ENCODE measurements at regions not wholly inside any gene's neighbourhood (a gene's known extent, or its start where the extent isn't known, plus 50 kb on each side); places are given as distances from the start of the nearest gene placed in this dataset.

GRCh38 chr11:10358696-10359095 lies 53.8 kb downstream of the ADM start:
- H2BK5ac ChIP-seq (ENCODE audit: low read length) = no peak overlapping the region
- H3K4ac ChIP-seq (ENCODE audit: low read depth, low read length) = no peak overlapping the region
- no peak overlapping the region for H3K23ac ChIP-seq (ENCODE audit: low read length)
- no peak overlapping the region for H3K9ac ChIP-seq (ENCODE audit: low read length)
- DNase-seq = no peak
- no peak overlapping the region for H3K4me2 ChIP-seq (ENCODE audit: low read length)
- no peaks in the 10 kb centered on the region for H3K79me2 ChIP-seq (ENCODE audit: control insufficient read depth, insufficient read depth, low read length)
- no peak overlapping the region for H4K8ac ChIP-seq (ENCODE audit: low read depth, low read length)
- no CpG with 5 or more reads among the region's 4 CpGs for WGBS (ENCODE audit: extremely low coverage, insufficient coverage, low lambda C conversion rate)
- H3K4me3 ChIP-seq (ENCODE audit: low read length) = no peak overlapping the region
- no peaks in the 10 kb centered on the region for H3K36me3 ChIP-seq (ENCODE audit: control insufficient read depth, insufficient read depth, low read length)
- no peaks in the 10 kb centered on the region for H3K27me3 ChIP-seq (ENCODE audit: insufficient read depth, low read length, poor library complexity)
- H2BK120ac ChIP-seq (ENCODE audit: low read depth, low read length) = no peak overlapping the region
- H4K5ac ChIP-seq (ENCODE audit: low read length) = no peak overlapping the region
- H3K18ac ChIP-seq (ENCODE audit: low read length) = no peak overlapping the region
- H2BK15ac ChIP-seq (replicated peaks; ENCODE audit: low read depth) = no peak overlapping the region
- H3K4me1 ChIP-seq (ENCODE audit: control insufficient read depth, low read depth, low read length) = no peaks in the 10 kb centered on the region
- H3K56ac ChIP-seq (ENCODE audit: low read length) = no peak overlapping the region
- H3K79me1 ChIP-seq (ENCODE audit: low read length) = no peaks in the 10 kb centered on the region
- H2AK5ac ChIP-seq (ENCODE audit: low read length) = no peak overlapping the region
- H3K27ac ChIP-seq (ENCODE audit: low read depth, low read length) = no peak overlapping the region

DNA sequence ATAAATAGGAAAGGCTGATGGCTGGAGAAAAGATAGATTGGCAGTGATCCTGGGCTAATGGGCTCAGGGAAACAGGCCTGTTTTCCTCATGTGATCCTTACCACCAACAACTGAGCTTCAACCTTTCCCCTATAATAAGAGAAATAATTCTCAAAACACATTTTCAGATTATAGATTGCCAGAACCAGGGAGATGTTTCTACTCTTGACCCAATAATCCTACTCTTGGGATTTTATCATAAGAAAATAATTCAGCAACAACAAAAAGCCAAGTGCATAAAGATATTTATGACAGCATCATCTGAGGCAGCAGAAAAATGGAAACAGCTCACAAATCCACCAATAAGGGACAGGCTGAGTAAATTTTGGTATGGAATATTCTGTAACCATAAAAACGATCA lies 54.3 kb downstream of the ADM start:
- DNase-seq = no peak
- no peak overlapping the region for H4K8ac ChIP-seq (ENCODE audit: low read depth, low read length)
- no peak overlapping the region for H3K56ac ChIP-seq (ENCODE audit: low read length)
- H3K27me3 ChIP-seq (ENCODE audit: insufficient read depth, low read length, poor library complexity) = no peaks in the 10 kb centered on the region
- no CpG with 5 or more reads among the region's 1 CpG for WGBS (ENCODE audit: extremely low coverage, insufficient coverage, low lambda C conversion rate)
- no peak overlapping the region for H3K4me3 ChIP-seq (ENCODE audit: low read length)
- no peak overlapping the region for H3K4ac ChIP-seq (ENCODE audit: low read depth, low read length)
- no peak overlapping the region for H3K4me2 ChIP-seq (ENCODE audit: low read length)
- H3K27ac ChIP-seq (ENCODE audit: low read depth, low read length) = no peak overlapping the region
- no peak overlapping the region for H2BK5ac ChIP-seq (ENCODE audit: low read length)
- no peak overlapping the region for H2BK15ac ChIP-seq (replicated peaks; ENCODE audit: low read depth)
- no peak overlapping the region for H3K23ac ChIP-seq (ENCODE audit: low read length)
- no peak overlapping the region for H4K5ac ChIP-seq (ENCODE audit: low read length)
- H2AK5ac ChIP-seq (ENCODE audit: low read length) = no peak overlapping the region
- H3K79me2 ChIP-seq (ENCODE audit: control insufficient read depth, insufficient read depth, low read length) = no peaks in the 10 kb centered on the region
- no peak overlapping the region for H3K9ac ChIP-seq (ENCODE audit: low read length)
- no peaks in the 10 kb centered on the region for H3K79me1 ChIP-seq (ENCODE audit: low read length)
- no peak overlapping the region for H3K18ac ChIP-seq (ENCODE audit: low read length)
- no peaks in the 10 kb centered on the region for H3K4me1 ChIP-seq (ENCODE audit: control insufficient read depth, low read depth, low read length)
- no peak overlapping the region for H2BK120ac ChIP-seq (ENCODE audit: low read depth, low read length)
- H3K36me3 ChIP-seq (ENCODE audit: control insufficient read depth, insufficient read depth, low read length) = no peaks in the 10 kb centered on the region

DNA sequence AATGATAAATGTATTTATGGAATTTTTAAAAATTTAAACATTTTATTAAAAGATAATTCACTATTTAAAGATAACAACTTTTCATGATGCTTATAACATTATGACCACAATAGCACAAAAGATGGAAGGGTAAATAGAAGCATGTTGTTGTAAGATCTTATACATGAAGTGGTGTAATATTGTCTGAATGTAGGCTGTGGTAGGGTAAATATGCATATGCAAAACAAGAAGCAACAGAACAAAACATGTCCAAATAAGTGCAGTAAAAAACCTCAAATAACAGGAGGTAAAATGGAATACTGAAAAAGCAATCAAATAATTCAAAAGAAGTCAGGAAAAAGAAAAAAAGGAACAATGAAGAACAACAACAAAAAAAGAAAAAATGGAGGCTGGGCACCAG lies 56.0 kb downstream of the ADM start:
- Histone ChIP-seq H3K9ac (ENCODE audit: low read length) (no peak overlapping the region), H4K5ac (ENCODE audit: low read length) (no peak overlapping the region), H3K4me3 (ENCODE audit: low read length) (no peak overlapping the region), H3K27me3 (ENCODE audit: insufficient read depth, low read length, poor library complexity) (no peaks in the 10 kb centered on the region), H3K27ac (ENCODE audit: low read depth, low read length) (no peak overlapping the region), H3K18ac (ENCODE audit: low read length) (no peak overlapping the region), H3K23ac (ENCODE audit: low read length) (no peak overlapping the region), H2BK5ac (ENCODE audit: low read length) (no peak overlapping the region), H3K4ac (ENCODE audit: low read depth, low read length) (no peak overlapping the region), H3K79me1 (ENCODE audit: low read length) (no peaks in the 10 kb centered on the region), H3K56ac (ENCODE audit: low read length) (no peak overlapping the region), H3K36me3 (ENCODE audit: control insufficient read depth, insufficient read depth, low read length) (no peaks in the 10 kb centered on the region), H2AK5ac (ENCODE audit: low read length) (no peak overlapping the region), H3K4me2 (ENCODE audit: low read length) (no peak overlapping the region), H2BK120ac (ENCODE audit: low read depth, low read length) (no peak overlapping the region), H2BK15ac (replicated peaks; ENCODE audit: low read depth) (no peak overlapping the region), H3K79me2 (ENCODE audit: control insufficient read depth, insufficient read depth, low read length) (no peaks in the 10 kb centered on the region), H3K4me1 (ENCODE audit: control insufficient read depth, low read depth, low read length) (no peaks in the 10 kb centered on the region), H4K8ac (ENCODE audit: low read depth, low read length) (no peak overlapping the region)
- no peak for DNase-seq

DNA sequence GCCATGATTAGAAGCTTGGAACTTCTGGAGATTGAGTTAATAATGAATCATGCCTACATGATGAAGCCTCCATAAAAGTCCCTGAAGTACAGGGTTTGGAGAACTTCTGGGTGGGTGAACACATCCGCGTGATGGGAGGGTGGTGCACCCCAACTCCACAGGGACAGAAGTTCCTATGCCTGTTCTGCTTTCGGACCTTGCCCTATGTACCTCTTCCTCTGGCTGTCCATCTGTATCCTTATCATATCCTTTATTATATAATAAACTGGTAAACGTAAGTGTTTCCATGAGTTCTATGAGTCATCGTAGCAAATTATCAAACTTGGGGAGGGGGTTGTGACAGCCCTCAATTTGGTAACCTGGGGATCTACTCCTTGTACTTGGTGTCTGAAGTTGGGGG lies 60.2 kb downstream of the ADM start:
- Histone ChIP-seq H3K18ac (ENCODE audit: low read length) (no peak overlapping the region), H2BK5ac (ENCODE audit: low read length) (no peak overlapping the region), H3K4me1 (ENCODE audit: control insufficient read depth, low read depth, low read length) (peaks cover 2% of the 10 kb centered on the region), H2BK15ac (replicated peaks; ENCODE audit: low read depth) (no peak overlapping the region), H3K27ac (ENCODE audit: low read depth, low read length) (no peak overlapping the region), H3K56ac (ENCODE audit: low read length) (no peak overlapping the region), H3K27me3 (ENCODE audit: insufficient read depth, low read length, poor library complexity) (no peaks in the 10 kb centered on the region), H3K36me3 (ENCODE audit: control insufficient read depth, insufficient read depth, low read length) (no peaks in the 10 kb centered on the region), H2AK5ac (ENCODE audit: low read length) (no peak overlapping the region), H4K8ac (ENCODE audit: low read depth, low read length) (no peak overlapping the region), H3K4ac (ENCODE audit: low read depth, low read length) (no peak overlapping the region), H3K79me1 (ENCODE audit: low read length) (no peaks in the 10 kb centered on the region), H2BK120ac (ENCODE audit: low read depth, low read length) (no peak overlapping the region), H3K79me2 (ENCODE audit: control insufficient read depth, insufficient read depth, low read length) (no peaks in the 10 kb centered on the region), H4K5ac (ENCODE audit: low read length) (no peak overlapping the region), H3K4me3 (ENCODE audit: low read length) (no peak overlapping the region), H3K9ac (ENCODE audit: low read length) (no peak overlapping the region), H3K4me2 (ENCODE audit: low read length) (no peak overlapping the region), H3K23ac (ENCODE audit: low read length) (no peak overlapping the region)
- DNase-seq = no peak
- no CpG with 5 or more reads among the region's 5 CpGs for WGBS (ENCODE audit: extremely low coverage, insufficient coverage, low lambda C conversion rate)

- Histone ChIP-seq H2BK5ac (ENCODE audit: low read length) (peak overlapping the region; percentile 21), H2AK5ac (ENCODE audit: low read length) (peak overlapping the region; percentile 71), H3K4me2 (ENCODE audit: low read length) (no peak overlapping the region), H3K4me3 (ENCODE audit: low read length) (no peak overlapping the region), H2BK15ac (replicated peaks; ENCODE audit: low read depth) (no peak overlapping the region), H3K4me1 (ENCODE audit: control insufficient read depth, low read depth, low read length) (peaks cover 2% of the 10 kb centered on the region), H4K8ac (ENCODE audit: low read depth, low read length) (no peak overlapping the region), H3K36me3 (ENCODE audit: control insufficient read depth, insufficient read depth, low read length) (no peaks in the 10 kb centered on the region), H3K79me2 (ENCODE audit: control insufficient read depth, insufficient read depth, low read length) (no peaks in the 10 kb centered on the region), H3K79me1 (ENCODE audit: low read length) (no peaks in the 10 kb centered on the region), H3K4ac (ENCODE audit: low read depth, low read length) (no peak overlapping the region), H3K9ac (ENCODE audit: low read length) (no peak overlapping the region), H3K56ac (ENCODE audit: low read length) (peak overlapping the region; percentile 63), H3K27ac (ENCODE audit: low read depth, low read length) (no peak overlapping the region), H4K5ac (ENCODE audit: low read length) (no peak overlapping the region), H3K23ac (ENCODE audit: low read length) (no peak overlapping the region), H2BK120ac (ENCODE audit: low read depth, low read length) (no peak overlapping the region), H3K27me3 (ENCODE audit: insufficient read depth, low read length, poor library complexity) (no peaks in the 10 kb centered on the region), H3K18ac (ENCODE audit: low read length) (peak overlapping the region; percentile 5)
- DNase-seq = peak; percentile 96
- no CpG with 5 or more reads among the region's 8 CpGs for WGBS (ENCODE audit: extremely low coverage, insufficient coverage, low lambda C conversion rate)
Observed at GRCh38 chr11:10366568-10367331, 61.9 kb downstream of the ADM start.

Data from mesendoderm (in vitro differentiated cells).